Neuronal stem cell (in vitro differentiated cells): ENCODE measurements at regions not wholly inside any gene's neighbourhood (a gene's known extent, or its start where the extent isn't known, plus 50 kb on each side); places are given as distances from the start of the nearest gene placed in this dataset.

Source experiments
- DNase-seq: peaks from one replicate; pipeline ENCODE4 v3.0.0-alpha.2; 2013; ENCODE audit warnings: low spot score
- H2AFZ ChIP-seq: one replicate; pipeline ENCODE4 v1.6.1; 2013; ENCODE audit warnings: mild to moderate bottlenecking, low read length, inconsistent platforms
- H2AK5ac ChIP-seq: 2 replicates; pipeline ENCODE4 v1.6.1; 2013; ENCODE audit warnings: low read depth, mild to moderate bottlenecking, inconsistent platforms, low read length, moderate library complexity, mixed read lengths
- H2BK120ac ChIP-seq: 2 replicates; pipeline ENCODE4 v1.6.1; 2013; ENCODE audit warnings: low read depth, mild to moderate bottlenecking, inconsistent platforms, low read length, moderate library complexity, mixed read lengths
- H2BK12ac ChIP-seq: one replicate; pipeline ENCODE4 v1.6.1; 2013; ENCODE audit warnings: low read length, inconsistent platforms
- H2BK15ac ChIP-seq: 2 replicates; pipeline ENCODE4 v1.6.1; 2013; ENCODE audit warnings: mild to moderate bottlenecking, low read length, inconsistent platforms, mixed read lengths
- H2BK5ac ChIP-seq: one replicate; pipeline ENCODE4 v1.6.1; 2013; ENCODE audit warnings: inconsistent platforms, mild to moderate bottlenecking, low read length, moderate library complexity
- H3K14ac ChIP-seq: one replicate; pipeline ENCODE4 v1.6.1; 2013; ENCODE audit warnings: low read length, inconsistent platforms
- H3K18ac ChIP-seq: 2 replicates; pipeline ENCODE4 v1.6.1; 2013; ENCODE audit warnings: low read length, inconsistent platforms
- H3K23ac ChIP-seq: 2 replicates; pipeline ENCODE4 v1.6.1; 2013; ENCODE audit warnings: low read depth, mild to moderate bottlenecking, mixed read lengths, low read length, inconsistent platforms; ENCODE audit not compliant: poor library complexity
- H3K27ac ChIP-seq: replicated peaks from 3 replicates; pipeline ENCODE4 v1.5.1; 2013; ENCODE audit warnings: low read length, inconsistent platforms
- H3K27me3 ChIP-seq, 3 experiments: 2 replicates each; pipeline ENCODE4 v1.6.1; 2013; ENCODE audit warnings: low read length in 3 of 3, mild to moderate bottlenecking in 2 of 3, inconsistent platforms in 1 of 3, low read depth in 1 of 3, mixed read lengths in 1 of 3, moderate library complexity in 1 of 3; ENCODE audit not compliant: control insufficient read depth in 3 of 3, insufficient read depth in 3 of 3
- H3K36me3 ChIP-seq, 2 donors: replicated peaks in 1 of 2; 2 replicates each; pipeline ENCODE4 v1.6.1; 2013; ENCODE audit warnings: low read length in 2 of 2; ENCODE audit not compliant: control insufficient read depth in 2 of 2, insufficient read depth in 2 of 2
- H3K4ac ChIP-seq: 2 replicates; pipeline ENCODE4 v1.6.1; 2013; ENCODE audit warnings: inconsistent platforms, mild to moderate bottlenecking, low read length, moderate library complexity
- H3K4me1 ChIP-seq, 2 donors: 1 replicate in 1 of 2; 2 replicates in 1 of 2; pipeline ENCODE4 v1.6.1; 2013; ENCODE audit warnings: low read length in 2 of 2, low read depth in 1 of 2; ENCODE audit not compliant: control insufficient read depth in 2 of 2, insufficient read depth in 1 of 2
- H3K4me2 ChIP-seq: one replicate; pipeline ENCODE4 v1.6.1; 2013; ENCODE audit warnings: mild to moderate bottlenecking, low read length, inconsistent platforms; ENCODE audit not compliant: insufficient read depth, poor library complexity, severe bottlenecking
- H3K4me3 ChIP-seq, 2 donors: 2 replicates each; pipeline ENCODE4 v1.5.1; 2013; ENCODE audit warnings: low read length in 2 of 2, mild to moderate bottlenecking in 2 of 2, inconsistent platforms in 1 of 2, moderate library complexity in 1 of 2
- H3K79me1 ChIP-seq: one replicate; pipeline ENCODE4 v1.6.1; 2013; ENCODE audit warnings: low read depth, mild to moderate bottlenecking, inconsistent platforms, low read length, moderate library complexity
- H3K9ac ChIP-seq: one replicate; pipeline ENCODE4 v1.6.1; 2013; ENCODE audit warnings: mild to moderate bottlenecking, low read depth, low read length, inconsistent platforms; ENCODE audit not compliant: poor library complexity
- H3K9me3 ChIP-seq, 2 donors: replicated peaks in 1 of 2; 2 replicates each; pipeline versions ENCODE3 to v1.6.1; 2013; ENCODE audit warnings: low read length in 2 of 2, mild to moderate bottlenecking in 2 of 2, inconsistent platforms in 1 of 2, low read depth in 1 of 2, mixed read lengths in 1 of 2, moderate library complexity in 1 of 2; ENCODE audit not compliant: control insufficient read depth in 2 of 2, insufficient read depth in 1 of 2
- H4K8ac ChIP-seq: one replicate; pipeline ENCODE4 v1.6.1; 2013; ENCODE audit warnings: low read depth, mild to moderate bottlenecking, inconsistent platforms, low read length, moderate library complexity
- H4K91ac ChIP-seq: one replicate; pipeline ENCODE4 v1.6.1; 2013; ENCODE audit warnings: low read length, low read depth, mild to moderate bottlenecking, inconsistent platforms; ENCODE audit not compliant: poor library complexity
- WGBS, 2 donors: extraction: QIAGEN DNeasy Blood & Tissue Kit; methylation state at CpG; one replicate each; pipeline ENCODE4 v1.1.7; 2013; ENCODE audit warnings: missing lambda C conversion rate in 2 of 2, mixed read lengths in 1 of 2; ENCODE audit not compliant: insufficient read length in 2 of 2, insufficient replicate concordance in 1 of 2; ENCODE audit errors: extremely low coverage in 2 of 2; 5-methylcytosine and 5-hydroxymethylcytosine counted together

DNA sequence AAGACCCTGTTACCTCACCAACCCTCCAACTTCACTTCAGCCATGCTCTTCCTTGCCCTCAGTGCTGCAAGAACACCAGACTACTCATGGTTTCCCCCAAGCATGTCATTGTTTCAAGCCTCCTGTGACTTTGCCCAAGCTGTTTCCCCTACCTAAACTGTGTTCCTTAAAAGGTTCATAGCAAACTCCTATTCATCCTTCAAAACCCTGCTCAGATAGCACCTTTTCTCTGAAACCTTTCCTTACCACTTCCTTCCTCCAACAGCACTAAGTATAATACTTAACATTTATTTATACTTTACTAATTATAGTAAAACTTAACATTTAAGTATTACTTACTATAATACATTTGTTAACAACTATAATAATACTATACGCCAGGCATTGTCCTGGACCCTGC, 136.2 kb downstream of the CCT6B start:
- Histone ChIP-seq H3K27me3 (peaks cover 0 to 3% (median 2%) of the 10 kb centered on the region in 3 experiments), H3K9me3 (no peaks in the 10 kb centered on the region), H2BK15ac (no peak overlapping the region), H2BK5ac (no peak overlapping the region), H4K8ac (no peak overlapping the region), H3K4me3 (no peak overlapping the region), H3K14ac (no peak overlapping the region), H3K9ac (no peak overlapping the region), H3K79me1 (no peaks in the 10 kb centered on the region), H3K4me2 (no peak overlapping the region), H2BK120ac (no peak overlapping the region), H2BK12ac (no peak overlapping the region), H2AK5ac (no peak overlapping the region), H2AFZ (no peak overlapping the region), H3K4me1 (peaks cover 0 to 7% of the 10 kb centered on the region in 2 donors), H3K27ac (no peak overlapping the region), H4K91ac (no peak overlapping the region), H3K36me3 (no peaks in the 10 kb centered on the region), H3K23ac (no peak overlapping the region), H3K18ac (no peak overlapping the region), H3K4ac (no peak overlapping the region)
- no CpG with 5 or more reads among the region's 1 CpG for WGBS, 2 donors
- no peak for DNase-seq

DNA sequence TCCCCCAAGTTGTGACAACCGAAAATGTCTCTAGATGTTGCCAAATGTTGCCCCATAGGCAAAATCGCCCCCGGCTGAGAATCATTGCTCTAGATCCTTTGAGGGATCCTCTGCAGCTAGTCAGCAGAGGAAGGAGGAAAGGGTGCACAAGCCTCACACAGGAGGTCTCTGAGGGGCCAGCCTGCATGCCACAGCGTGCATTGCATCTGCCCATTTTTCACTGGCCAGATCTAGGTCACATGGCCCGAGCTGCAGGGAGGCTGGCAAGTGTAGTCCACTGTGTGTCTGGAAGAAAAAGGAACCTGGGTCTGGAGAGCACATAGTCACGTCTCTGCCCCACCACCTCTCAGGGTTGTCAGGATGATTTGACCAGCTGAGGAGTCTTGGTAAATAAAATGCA, 138.2 kb downstream of the CCT6B start:
- peaks cover 0 to 5% (median 3%) of the 10 kb centered on the region in 3 experiments for H3K27me3 ChIP-seq
- H3K4me3 ChIP-seq: no peak overlapping the region
- H2BK5ac ChIP-seq: no peak overlapping the region
- DNase-seq: no peak
- no peaks in the 10 kb centered on the region for H3K79me1 ChIP-seq
- no peak overlapping the region for H2AK5ac ChIP-seq
- no CpG with 5 or more reads among the region's 6 CpGs for WGBS, 2 donors
- H2BK12ac ChIP-seq: no peak overlapping the region
- H3K9me3 ChIP-seq: no peaks in the 10 kb centered on the region
- no peak overlapping the region for H3K14ac ChIP-seq
- H3K18ac ChIP-seq: no peak overlapping the region
- no peak overlapping the region for H2BK120ac ChIP-seq
- H3K4me2 ChIP-seq: no peak overlapping the region
- no peaks in the 10 kb centered on the region for H3K36me3 ChIP-seq
- H3K4me1 ChIP-seq: peaks cover 0 to 7% of the 10 kb centered on the region in 2 donors
- no peak overlapping the region for H3K9ac ChIP-seq
- no peak overlapping the region for H4K8ac ChIP-seq
- H2BK15ac ChIP-seq: no peak overlapping the region
- no peak overlapping the region for H3K23ac ChIP-seq
- H2AFZ ChIP-seq: no peak overlapping the region
- H4K91ac ChIP-seq: no peak overlapping the region
- H3K4ac ChIP-seq: no peak overlapping the region
- no peak overlapping the region for H3K27ac ChIP-seq

GRCh38 chr17:34822007-34822739, 139.1 kb downstream of the CCT6B start:
- no peak overlapping the region for H3K23ac ChIP-seq
- peak overlapping the region; percentile 1 for H3K9ac ChIP-seq
- WGBS, 2 donors: no CpG with 5 or more reads among the region's 10 CpGs
- H4K8ac ChIP-seq: no peak overlapping the region
- peaks cover 0 to 6% (median 3%) of the 10 kb centered on the region in 3 experiments for H3K27me3 ChIP-seq
- H3K14ac ChIP-seq: no peak overlapping the region
- no peak overlapping the region for H2BK120ac ChIP-seq
- H2BK12ac ChIP-seq: no peak overlapping the region
- peaks cover 0 to 7% of the 10 kb centered on the region in 2 donors for H3K4me1 ChIP-seq
- H4K91ac ChIP-seq: peak overlapping the region; percentile 68
- no peak for DNase-seq
- H3K79me1 ChIP-seq: no peaks in the 10 kb centered on the region
- no peak overlapping the region for H2BK5ac ChIP-seq
- H3K9me3 ChIP-seq: no peaks in the 10 kb centered on the region
- no peaks in the 10 kb centered on the region for H3K36me3 ChIP-seq
- no peak overlapping the region for H2BK15ac ChIP-seq
- no peak overlapping the region for H2AFZ ChIP-seq
- H3K27ac ChIP-seq: no peak overlapping the region
- no peak overlapping the region for H3K4ac ChIP-seq
- peak overlapping the region; percentile 42 for H3K18ac ChIP-seq
- no peak overlapping the region for H3K4me3 ChIP-seq
- peak overlapping the region; percentile 66 for H2AK5ac ChIP-seq
- H3K4me2 ChIP-seq: no peak overlapping the region

GRCh38 chr17:34820922-34821321, 140.3 kb downstream of the CCT6B start:
- H3K36me3 ChIP-seq: no peaks in the 10 kb centered on the region
- H3K4me2 ChIP-seq: no peak overlapping the region
- H2BK15ac ChIP-seq: no peak overlapping the region
- H4K8ac ChIP-seq: no peak overlapping the region
- no peak for DNase-seq
- H2BK120ac ChIP-seq: no peak overlapping the region
- no peak overlapping the region for H3K4me3 ChIP-seq
- H3K4ac ChIP-seq: no peak overlapping the region
- no peak overlapping the region for H2BK5ac ChIP-seq
- no peak overlapping the region for H2AFZ ChIP-seq
- no peak overlapping the region for H4K91ac ChIP-seq
- H3K18ac ChIP-seq: no peak overlapping the region
- H3K14ac ChIP-seq: no peak overlapping the region
- H2AK5ac ChIP-seq: no peak overlapping the region
- H3K27ac ChIP-seq: no peak overlapping the region
- H3K79me1 ChIP-seq: no peaks in the 10 kb centered on the region
- no peaks in the 10 kb centered on the region for H3K9me3 ChIP-seq
- no CpG with 5 or more reads among the region's 4 CpGs for WGBS, 2 donors
- no peak overlapping the region for H2BK12ac ChIP-seq
- no peak overlapping the region for H3K9ac ChIP-seq
- peaks cover 3 to 10% of the 10 kb centered on the region in 2 donors for H3K4me1 ChIP-seq
- peaks cover 0 to 6% (median 3%) of the 10 kb centered on the region in 3 experiments for H3K27me3 ChIP-seq
- H3K23ac ChIP-seq: no peak overlapping the region
